PC-3 (cell line): ENCODE measurements at regions not wholly inside any gene's neighbourhood (a gene's known extent, or its start where the extent isn't known, plus 50 kb on each side); places are given as distances from the start of the nearest gene placed in this dataset.
A peak's percentile ranks its signal among the peaks of the same experiment; 100 is the strongest.

ENCODE experiments used
- ATAC-seq: fragments of 200-7000 bp; cut with Tn5 transposase; 2 replicates; pipeline ENCODE4 v1.9.1; 2020; ENCODE audit warnings: mild to moderate bottlenecking, moderate library complexity
- BruUV-seq: library from RNA; stranded (reverse); fragments of 400-500 nt; replicated peaks from 2 replicates; lab custom pipeline; 2021; lab: Mats Ljungman, UMichigan
- CTCF ChIA-PET: fragments of 300-600 bp; sonication (Branson Sonifier 250); formaldehyde crosslinking; loops from one replicate; lab custom pipeline; 2022; ENCODE audit warnings: antibody characterized with exemption; lab: Charles Lee
- POLR2A ChIA-PET: fragments of 300-600 bp; sonication (Branson Sonifier 250); formaldehyde crosslinking; loops from one replicate; lab custom pipeline; 2022; ENCODE audit warnings: antibody characterized with exemption; ENCODE audit not compliant: unreplicated experiment; lab: Charles Lee
- DNase-seq: peaks from one replicate; pipeline ENCODE4 v3.0.0-alpha.2; 2015
- H2AFZ ChIP-seq: fragments of 300-600 bp; sonication (generic); 2 replicates; pipeline ENCODE4 v1.6.0; 2016; ENCODE audit warnings: antibody characterized with exemption, low read length
- H3F3A ChIP-seq: fragments of 300-600 bp; sonication (generic); one replicate; pipeline ENCODE4 v1.6.0; 2017; ENCODE audit warnings: antibody characterized with exemption, low read length, control low read depth, mild to moderate bottlenecking; ENCODE audit not compliant: unreplicated experiment
- H3K27ac ChIP-seq: fragments of 300-600 bp; sonication (generic); 2 replicates; pipeline ENCODE4 v1.5.1; 2016; ENCODE audit warnings: mild to moderate bottlenecking, low read length
- H3K27me3 ChIP-seq: fragments of 300-600 bp; sonication (generic); 2 replicates; pipeline ENCODE4 v1.6.1; 2016; ENCODE audit warnings: low read length, mixed read lengths
- H3K36me3 ChIP-seq: fragments of 300-600 bp; sonication (generic); 2 replicates; pipeline ENCODE4 v1.6.1; 2016; ENCODE audit warnings: low read depth, mixed run types, low read length, mixed read lengths
- H3K4me1 ChIP-seq: fragments of 300-600 bp; sonication (generic); 2 replicates; pipeline ENCODE4 v1.5.1; 2016; ENCODE audit warnings: low read length; ENCODE audit not compliant: insufficient read depth
- H3K4me2 ChIP-seq: fragments of 300-600 bp; sonication (generic); 2 replicates; pipeline ENCODE4 v1.6.0; 2016; ENCODE audit warnings: low read length
- H3K4me3 ChIP-seq: fragments of 300-600 bp; sonication (generic); 2 replicates; pipeline ENCODE4 v1.5.1; 2016; ENCODE audit warnings: mild to moderate bottlenecking, low read length, mixed read lengths
- H3K79me2 ChIP-seq: fragments of 300-600 bp; sonication (generic); 2 replicates; pipeline ENCODE4 v1.6.1; 2017; ENCODE audit warnings: low read length, mixed read lengths
- H3K9ac ChIP-seq: fragments of 300-600 bp; sonication (generic); 2 replicates; pipeline ENCODE4 v1.6.0; 2016; ENCODE audit warnings: mild to moderate bottlenecking, low read length
- H3K9me2 ChIP-seq: fragments of 300-600 bp; sonication (generic); replicated peaks from 2 replicates; pipeline ENCODE4 v1.6.1; 2016; ENCODE audit warnings: mixed run types, low read length, mixed read lengths
- H3K9me3 ChIP-seq: fragments of 300-600 bp; sonication (generic); 2 replicates; pipeline ENCODE4 v1.6.1; 2016; ENCODE audit warnings: low read length, mixed read lengths
- H4K20me1 ChIP-seq: fragments of 300-600 bp; sonication (generic); 2 replicates; pipeline ENCODE4 v1.6.1; 2016; ENCODE audit warnings: low read length, mixed read lengths
- EZH2 ChIP-seq: fragments of 300-600 bp; sonication (generic); IDR thresholded peaks from one replicate; pipeline ENCODE4 v1.6.1; 2017; ENCODE audit warnings: antibody characterized with exemption, mild to moderate bottlenecking, low read length; ENCODE audit not compliant: unreplicated experiment
- EZH2phosphoT487 ChIP-seq: fragments of 300-600 bp; sonication (generic); IDR thresholded peaks from 2 replicates; pipeline ENCODE4 v1.6.1; 2018; ENCODE audit warnings: mild to moderate bottlenecking, antibody characterized with exemption, low read length, borderline replicate concordance
- intact Hi-C: fragments of 100-400 bp; cut with micrococcal nuclease; formaldehyde crosslinking; loops from 2 replicates; pipeline ENCODE4 v1.9.0; 2023
- TF ChIP-seq, protein P1 (sequence below): fragments of 300-600 bp; sonication (generic); conservative IDR thresholded peaks from 2 replicates; pipeline ENCODE4 v1.5.1; 2017; ENCODE audit warnings: antibody characterized with exemption, low read depth, mild to moderate bottlenecking, low read length

DNA sequence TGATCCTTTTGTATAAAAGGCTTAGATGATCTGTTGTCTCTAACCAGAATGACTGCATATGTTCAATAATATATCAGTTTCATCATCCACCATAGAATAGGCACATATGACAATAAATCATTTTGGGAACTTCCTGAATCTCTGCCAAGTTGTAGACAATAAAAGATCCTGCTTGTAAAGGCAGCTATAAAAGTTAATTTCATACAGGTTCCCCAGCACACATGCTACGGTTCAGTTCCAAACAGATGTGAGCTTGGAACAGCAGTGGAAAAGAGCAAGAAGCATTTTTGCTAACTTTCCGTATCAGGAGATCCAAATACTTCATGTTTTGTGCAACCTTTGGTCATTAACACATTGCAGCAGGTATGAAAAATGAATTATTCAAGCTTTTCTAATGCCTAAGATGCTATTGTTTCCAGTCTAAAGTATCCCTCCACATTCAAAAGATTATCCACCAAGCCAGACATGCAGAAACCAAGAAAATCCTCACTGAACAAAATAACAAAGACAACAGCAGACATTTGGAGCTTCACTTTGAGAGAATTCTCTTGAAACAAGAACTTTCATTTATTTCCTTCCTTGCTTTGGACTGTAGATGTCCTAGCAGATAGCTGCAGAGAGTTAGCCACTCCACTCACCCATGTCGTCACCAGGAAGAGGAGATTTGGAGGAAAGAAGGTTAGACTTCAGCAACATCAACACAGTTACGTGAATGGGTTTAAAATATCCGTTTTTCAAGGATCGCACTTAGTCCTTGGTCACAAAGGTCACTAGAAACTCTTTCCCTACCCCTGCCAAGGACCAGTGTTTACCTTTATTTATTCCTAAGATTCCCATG is 453.5 kb upstream of the JARID2 start:
- no peaks in the 10 kb centered on the region for H3K9me3 ChIP-seq
- no peak overlapping the region for H3K9ac ChIP-seq
- H4K20me1 ChIP-seq: no peaks in the 10 kb centered on the region
- H3K79me2 ChIP-seq: no peaks in the 10 kb centered on the region
- TF ChIP-seq EZH2phosphoT487: no peak
- TF ChIP-seq EZH2: no peak
- TF ChIP-seq, protein P1, sequence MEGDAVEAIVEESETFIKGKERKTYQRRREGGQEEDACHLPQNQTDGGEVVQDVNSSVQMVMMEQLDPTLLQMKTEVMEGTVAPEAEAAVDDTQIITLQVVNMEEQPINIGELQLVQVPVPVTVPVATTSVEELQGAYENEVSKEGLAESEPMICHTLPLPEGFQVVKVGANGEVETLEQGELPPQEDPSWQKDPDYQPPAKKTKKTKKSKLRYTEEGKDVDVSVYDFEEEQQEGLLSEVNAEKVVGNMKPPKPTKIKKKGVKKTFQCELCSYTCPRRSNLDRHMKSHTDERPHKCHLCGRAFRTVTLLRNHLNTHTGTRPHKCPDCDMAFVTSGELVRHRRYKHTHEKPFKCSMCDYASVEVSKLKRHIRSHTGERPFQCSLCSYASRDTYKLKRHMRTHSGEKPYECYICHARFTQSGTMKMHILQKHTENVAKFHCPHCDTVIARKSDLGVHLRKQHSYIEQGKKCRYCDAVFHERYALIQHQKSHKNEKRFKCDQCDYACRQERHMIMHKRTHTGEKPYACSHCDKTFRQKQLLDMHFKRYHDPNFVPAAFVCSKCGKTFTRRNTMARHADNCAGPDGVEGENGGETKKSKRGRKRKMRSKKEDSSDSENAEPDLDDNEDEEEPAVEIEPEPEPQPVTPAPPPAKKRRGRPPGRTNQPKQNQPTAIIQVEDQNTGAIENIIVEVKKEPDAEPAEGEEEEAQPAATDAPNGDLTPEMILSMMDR: no peak
- peaks cover 8% of the 10 kb centered on the region; the same call in 1 of the 2 replicates for H3K4me1 ChIP-seq
- no peak overlapping the region for H3K4me2 ChIP-seq
- intact Hi-C loops: no loop called here
- no peaks in the 10 kb centered on the region for H3K36me3 ChIP-seq
- H3K27ac ChIP-seq: no peak overlapping the region
- no TSS peak for BruUV-seq
- POLR2A ChIA-PET: no interaction called here
- no peaks in the 10 kb centered on the region for H3F3A ChIP-seq
- H2AFZ ChIP-seq: no peak overlapping the region
- no peaks in the 10 kb centered on the region for H3K27me3 ChIP-seq
- no peaks in the 10 kb centered on the region for H3K9me2 ChIP-seq
- CTCF ChIA-PET: no interaction called here
- DNase-seq: peak; percentile 63
- H3K4me3 ChIP-seq: no peak overlapping the region
- peak; percentile 24; the same call in 1 of the 2 replicates for ATAC-seq

DNA sequence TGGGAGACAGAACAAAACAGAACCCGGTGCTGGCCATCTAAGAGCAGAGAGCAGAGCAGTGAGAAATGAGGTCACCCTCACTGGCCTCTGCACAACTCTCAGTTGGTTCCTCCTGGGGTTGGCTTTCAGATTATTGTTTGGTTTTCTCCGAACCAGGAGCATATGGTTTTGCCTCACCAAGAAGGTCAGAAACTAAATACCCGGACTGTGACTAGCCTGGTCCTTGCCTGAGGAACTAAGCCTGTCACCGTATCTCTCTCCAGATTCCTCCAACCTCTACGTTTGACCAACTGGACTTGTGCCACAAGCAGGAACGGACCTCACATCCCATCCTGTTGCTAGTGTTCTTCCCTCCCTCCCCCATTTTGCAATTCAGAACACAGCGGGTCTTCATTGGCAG is 450.4 kb upstream of the JARID2 start:
- ChIA-PET CTCF (interaction anchor here (0.5 kb wide), 1 partner anchor 666 kb away, joined by 3 read pairs; no protein-coding TSS in a partner anchor), POLR2A (no interaction called here)
- DNase-seq (no peak), ATAC-seq (no peak)
- no peak overlapping the region for H3K4me2 ChIP-seq
- no peaks in the 10 kb centered on the region for H3K9me2 ChIP-seq
- H3F3A ChIP-seq: no peaks in the 10 kb centered on the region
- no peaks in the 10 kb centered on the region for H3K27me3 ChIP-seq
- no TSS peak for BruUV-seq
- H3K27ac ChIP-seq: no peak overlapping the region
- TF ChIP-seq EZH2: no peak
- TF ChIP-seq, protein P1: no peak
- no peak for TF ChIP-seq EZH2phosphoT487
- H3K9ac ChIP-seq: no peak overlapping the region
- no peaks in the 10 kb centered on the region for H3K9me3 ChIP-seq
- no peak overlapping the region for H3K4me3 ChIP-seq
- no peaks in the 10 kb centered on the region for H4K20me1 ChIP-seq
- H3K4me1 ChIP-seq: peaks cover 8% of the 10 kb centered on the region; the same call in 1 of the 2 replicates
- H2AFZ ChIP-seq: no peak overlapping the region
- H3K36me3 ChIP-seq: no peaks in the 10 kb centered on the region
- intact Hi-C loops: no loop called here
- H3K79me2 ChIP-seq: no peaks in the 10 kb centered on the region
